ENCODE measurements at regions not wholly inside any gene's neighbourhood (a gene's known extent, or its start where the extent isn't known, plus 50 kb on each side); places are given as distances from the start of the nearest gene placed in this dataset.

- H3F3A ChIP-seq (ENCODE audit: insufficient read depth): no peaks in the 10 kb centered on the region
- H3K9ac ChIP-seq (ENCODE audit: low read length): no peak overlapping the region
- H3K27ac ChIP-seq (ENCODE audit: low read depth, low read length): no peak overlapping the region
- no peaks in the 10 kb centered on the region for H4K20me1 ChIP-seq (ENCODE audit: low read depth, low read length)
- no peaks in the 10 kb centered on the region for H3K27me3 ChIP-seq (ENCODE audit: low read length)
- no peaks in the 10 kb centered on the region for H3K9me3 ChIP-seq (ENCODE audit: insufficient read depth, low read length)
- TF ChIP-seq EZH2phosphoT487 (conservative IDR thresholded peaks at IDR 0.05; ENCODE audit: low read length) (no peak), CTCF (IDR thresholded peaks at IDR 0.05; ENCODE audit: insufficient read depth, low read length, poor library complexity, severe bottlenecking) (no peak)
- no peak overlapping the region for H3K4me2 ChIP-seq (ENCODE audit: low read depth, low read length, poor library complexity, severe bottlenecking)
- H3K79me2 ChIP-seq (ENCODE audit: insufficient read depth, low read length): no peaks in the 10 kb centered on the region
- no peaks in the 10 kb centered on the region for H3K9me2 ChIP-seq (replicated peaks; ENCODE audit: insufficient read depth, low read length)
- H3K4me3 ChIP-seq (ENCODE audit: insufficient read depth, low read length, poor library complexity, severe bottlenecking): no peak overlapping the region
- no peak overlapping the region for H2AFZ ChIP-seq (ENCODE audit: low read depth, low read length, severe bottlenecking)
- H3K36me3 ChIP-seq (ENCODE audit: low read length): no peaks in the 10 kb centered on the region
Measured at GRCh38 chr12:113751513-113751912, 214.6 kb downstream of the RBM19 start.

- no peak for TF ChIP-seq CTCF (IDR thresholded peaks at IDR 0.05; ENCODE audit: insufficient read depth, low read length, poor library complexity, severe bottlenecking)
- no peak for TF ChIP-seq EZH2phosphoT487 (conservative IDR thresholded peaks at IDR 0.05; ENCODE audit: low read length)
- Histone ChIP-seq H3K4me3 (ENCODE audit: insufficient read depth, low read length, poor library complexity, severe bottlenecking) (no peak overlapping the region), H3K36me3 (ENCODE audit: low read length) (no peaks in the 10 kb centered on the region), H3K27me3 (ENCODE audit: low read length) (no peaks in the 10 kb centered on the region), H3K9me3 (ENCODE audit: insufficient read depth, low read length) (no peaks in the 10 kb centered on the region), H3K79me2 (ENCODE audit: insufficient read depth, low read length) (no peaks in the 10 kb centered on the region), H3F3A (ENCODE audit: insufficient read depth) (no peaks in the 10 kb centered on the region), H2AFZ (ENCODE audit: low read depth, low read length, severe bottlenecking) (no peak overlapping the region), H4K20me1 (ENCODE audit: low read depth, low read length) (no peaks in the 10 kb centered on the region), H3K27ac (ENCODE audit: low read depth, low read length) (no peak overlapping the region), H3K9ac (ENCODE audit: low read length) (no peak overlapping the region), H3K9me2 (replicated peaks; ENCODE audit: insufficient read depth, low read length) (no peaks in the 10 kb centered on the region), H3K4me2 (ENCODE audit: low read depth, low read length, poor library complexity, severe bottlenecking) (no peak overlapping the region)
Measured at GRCh38 chr12:113749433-113749815, 216.7 kb downstream of the RBM19 start.

- H3K9me2 ChIP-seq (replicated peaks; ENCODE audit: insufficient read depth, low read length): no peaks in the 10 kb centered on the region
- H3K4me2 ChIP-seq (ENCODE audit: low read depth, low read length, poor library complexity, severe bottlenecking): no peak overlapping the region
- H3F3A ChIP-seq (ENCODE audit: insufficient read depth): no peaks in the 10 kb centered on the region
- no peak for TF ChIP-seq CTCF (IDR thresholded peaks at IDR 0.05; ENCODE audit: insufficient read depth, low read length, poor library complexity, severe bottlenecking)
- no peak for TF ChIP-seq EZH2phosphoT487 (conservative IDR thresholded peaks at IDR 0.05; ENCODE audit: low read length)
- H3K4me3 ChIP-seq (ENCODE audit: insufficient read depth, low read length, poor library complexity, severe bottlenecking): no peak overlapping the region
- no peaks in the 10 kb centered on the region for H3K9me3 ChIP-seq (ENCODE audit: insufficient read depth, low read length)
- no peaks in the 10 kb centered on the region for H3K79me2 ChIP-seq (ENCODE audit: insufficient read depth, low read length)
- H3K27ac ChIP-seq (ENCODE audit: low read depth, low read length): no peak overlapping the region
- H2AFZ ChIP-seq (ENCODE audit: low read depth, low read length, severe bottlenecking): no peak overlapping the region
- no peaks in the 10 kb centered on the region for H4K20me1 ChIP-seq (ENCODE audit: low read depth, low read length)
- no peaks in the 10 kb centered on the region for H3K27me3 ChIP-seq (ENCODE audit: low read length)
- no peaks in the 10 kb centered on the region for H3K36me3 ChIP-seq (ENCODE audit: low read length)
- no peak overlapping the region for H3K9ac ChIP-seq (ENCODE audit: low read length)
Measured at GRCh38 chr12:113748707-113749432, 217.3 kb downstream of the RBM19 start.

All from SU-DHL-6 (cell line).